HG03565 (cell line): ENCODE measurements at regions not wholly inside any gene's neighbourhood (a gene's known extent, or its start where the extent isn't known, plus 50 kb on each side); places are given as distances from the start of the nearest gene placed in this dataset.
"Not testable (repeated sequence)": the region's sequence is repeated elsewhere in the genome, so short reads cannot be mapped to it uniquely, and the experiment has no call there.

ENCODE experiments used
- ATAC-seq: cut with Tn5 transposase; IDR thresholded peaks from one replicate; pipeline ENCODE4 v1.9.1; 2021; ENCODE audit warnings: mild to moderate bottlenecking, moderate library complexity; ENCODE audit not compliant: unreplicated experiment

DNA sequence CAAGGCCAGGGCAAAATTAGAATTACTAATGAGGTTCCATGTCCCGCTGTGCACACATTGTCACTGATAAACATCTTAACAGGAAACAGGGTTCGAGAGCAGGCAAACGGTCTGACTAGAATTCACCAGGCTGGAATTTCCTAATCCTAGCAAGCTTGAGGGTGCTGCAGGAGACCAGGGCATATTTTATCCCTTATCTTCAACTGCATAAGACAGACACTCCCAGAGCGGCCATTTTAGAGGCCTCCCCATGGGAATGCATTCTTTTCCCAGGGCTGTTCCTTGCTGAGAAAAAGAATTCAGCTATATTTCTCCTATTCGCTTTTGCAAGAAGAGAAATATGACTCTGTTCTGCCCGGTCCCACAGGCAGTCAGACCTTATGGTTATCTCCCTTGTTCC, 282.5 kb upstream of the TACR3 start:
- ATAC-seq: not testable (repeated sequence)

DNA sequence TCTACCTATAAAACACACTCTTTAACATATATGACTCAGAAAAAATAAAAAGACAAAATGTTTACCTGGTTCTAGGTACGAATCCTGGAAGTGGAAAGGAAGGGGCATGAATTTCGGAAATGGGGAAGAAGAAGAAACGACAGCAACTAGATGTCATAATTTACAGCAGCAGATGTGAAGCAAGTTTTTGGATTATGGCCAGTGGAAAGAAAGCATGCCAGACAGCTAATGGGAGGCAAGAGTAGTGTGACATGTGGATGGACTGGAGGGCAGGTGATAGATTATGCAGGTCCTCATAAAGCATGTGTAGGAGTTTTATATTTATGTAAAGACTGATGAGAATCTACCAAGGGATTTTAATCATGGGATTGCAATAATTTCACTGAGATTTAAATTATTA, 279.0 kb upstream of the TACR3 start:
- no peak for ATAC-seq

DNA sequence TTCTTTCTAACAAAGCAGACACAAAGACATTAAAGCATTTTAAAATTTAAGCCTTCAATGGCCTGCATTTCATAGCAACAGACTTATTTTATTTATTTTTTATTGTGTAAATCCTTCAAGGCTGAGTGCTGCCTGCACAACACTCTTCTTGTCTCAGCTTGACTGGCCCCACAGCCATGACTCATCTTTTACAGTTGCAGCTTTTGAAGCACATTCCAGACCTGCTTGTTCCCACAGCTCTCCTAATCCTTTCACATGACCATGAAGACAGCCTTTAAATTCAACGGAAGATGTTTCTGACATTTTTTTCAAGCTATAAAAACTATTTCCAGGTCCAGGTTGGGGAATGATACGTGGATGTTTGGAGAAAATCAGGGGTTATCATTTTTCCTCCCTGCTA, 276.9 kb upstream of the TACR3 start:
- no peak for ATAC-seq

DNA sequence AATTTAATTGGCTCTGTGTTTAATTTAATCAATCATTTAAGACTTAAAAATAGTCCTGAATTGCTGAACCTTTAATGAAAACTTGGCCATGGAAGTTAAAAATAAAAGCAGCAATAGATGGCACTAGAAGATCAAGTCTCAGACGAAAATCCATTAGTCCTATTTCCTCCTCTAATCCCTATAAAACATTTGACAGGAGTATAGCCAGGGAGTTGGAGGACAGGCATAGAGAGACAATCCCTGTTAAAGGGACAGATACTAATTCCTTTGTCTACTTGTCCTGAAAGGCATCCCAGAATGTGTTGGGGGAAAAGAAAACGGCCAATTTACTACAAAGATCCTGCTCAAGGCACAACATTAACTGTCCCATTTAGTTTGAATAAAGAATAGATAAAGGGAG, 276.3 kb upstream of the TACR3 start:
- ATAC-seq: no peak

GRCh38 chr4:103994059-103994458, 274.3 kb upstream of the TACR3 start:
- no peak for ATAC-seq

- ATAC-seq: no peak
These were observed 262.7 kb upstream of the TACR3 start for GRCh38 chr4:103982454-103982853.

DNA sequence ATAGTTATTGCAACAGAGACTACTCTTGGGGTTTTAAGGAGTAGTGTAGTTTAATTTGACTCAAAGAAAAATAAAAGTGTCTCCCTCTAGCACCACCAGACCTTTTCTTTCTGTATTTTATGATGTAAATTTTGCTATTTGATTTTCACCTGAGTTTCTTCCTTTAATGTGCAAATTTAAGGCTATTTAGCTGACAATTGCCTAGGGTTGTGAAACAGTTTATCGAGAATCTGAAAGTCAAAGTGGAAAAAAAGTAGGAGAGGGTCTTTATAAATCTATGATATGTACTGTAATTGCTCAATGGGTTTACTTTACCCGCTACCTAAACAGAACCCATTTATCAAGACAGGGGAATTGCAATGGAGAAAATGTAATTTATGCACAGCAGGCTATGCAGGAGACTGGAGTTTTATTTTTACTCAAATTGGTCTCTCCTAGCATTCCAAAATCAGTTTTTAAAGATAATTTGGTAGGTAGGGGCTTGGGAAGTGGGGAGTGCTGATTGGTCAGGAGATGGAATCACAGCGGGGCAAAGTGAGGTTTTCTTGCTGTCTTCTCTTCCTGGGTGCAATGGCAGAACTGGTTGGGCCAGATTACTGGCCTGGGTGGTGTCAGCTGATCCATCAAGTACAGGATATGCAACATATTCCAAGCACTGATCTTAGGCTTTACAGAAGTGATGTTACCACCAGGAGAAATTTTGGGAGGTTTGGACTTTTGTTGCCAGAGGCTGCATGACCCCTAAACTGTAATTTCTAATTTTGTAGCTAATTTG, 228.6 kb upstream of the TACR3 start:
- no peak for ATAC-seq

- no peak for ATAC-seq
These were observed 227.8 kb upstream of the TACR3 start for GRCh38 chr4:103947617-103948016.

DNA sequence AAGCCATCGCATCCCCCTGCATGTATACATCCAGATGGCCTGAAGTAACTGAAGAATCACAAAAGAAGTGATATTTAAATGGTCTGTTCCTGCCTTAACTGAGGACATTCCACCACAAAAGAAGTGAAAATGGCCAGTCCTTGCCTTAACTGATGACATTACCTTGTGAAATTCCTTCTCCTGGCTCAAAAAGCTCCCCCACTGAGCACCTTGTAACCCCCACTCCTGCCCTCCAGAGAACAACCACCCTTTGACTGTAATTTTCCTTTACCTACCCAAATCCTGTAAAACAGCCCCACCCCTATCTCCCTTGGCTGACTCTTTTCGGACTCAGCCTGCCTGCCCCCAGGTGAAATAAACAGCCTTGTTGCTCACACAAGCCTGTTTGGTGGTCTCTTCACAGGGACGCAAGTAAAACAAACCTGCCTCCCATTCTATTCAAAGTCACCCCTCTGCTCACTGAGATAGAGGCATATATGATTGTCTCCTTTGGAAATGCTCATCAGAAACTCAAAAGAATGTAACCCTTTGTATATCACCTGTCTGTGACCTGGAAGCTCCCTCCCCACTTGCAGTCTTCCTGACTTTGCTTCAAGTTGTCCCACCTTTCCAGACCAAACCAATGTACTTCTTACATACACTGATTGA, 227.0 kb upstream of the TACR3 start:
- ATAC-seq: not testable (repeated sequence)

DNA sequence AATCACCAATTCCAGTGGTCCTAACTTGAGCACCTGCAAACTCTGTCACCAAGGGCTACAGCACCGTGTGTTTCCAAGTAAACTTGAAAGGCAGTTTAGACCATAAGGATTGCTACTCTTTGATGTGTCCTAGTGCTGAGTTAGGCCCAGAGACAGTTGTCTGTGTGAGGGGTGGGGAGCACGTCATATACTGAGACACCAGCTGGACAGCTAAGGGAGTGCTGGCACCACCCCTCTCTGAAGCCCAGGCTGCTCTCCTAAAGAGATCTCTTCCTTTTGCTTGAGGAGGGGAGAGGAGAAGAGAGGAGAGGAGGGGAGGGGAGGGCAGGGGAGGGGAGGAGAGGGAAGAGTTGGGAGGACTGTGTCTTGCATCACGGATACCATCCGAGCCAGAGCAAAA, 218.7 kb upstream of the TACR3 start:
- ATAC-seq: no peak

DNA sequence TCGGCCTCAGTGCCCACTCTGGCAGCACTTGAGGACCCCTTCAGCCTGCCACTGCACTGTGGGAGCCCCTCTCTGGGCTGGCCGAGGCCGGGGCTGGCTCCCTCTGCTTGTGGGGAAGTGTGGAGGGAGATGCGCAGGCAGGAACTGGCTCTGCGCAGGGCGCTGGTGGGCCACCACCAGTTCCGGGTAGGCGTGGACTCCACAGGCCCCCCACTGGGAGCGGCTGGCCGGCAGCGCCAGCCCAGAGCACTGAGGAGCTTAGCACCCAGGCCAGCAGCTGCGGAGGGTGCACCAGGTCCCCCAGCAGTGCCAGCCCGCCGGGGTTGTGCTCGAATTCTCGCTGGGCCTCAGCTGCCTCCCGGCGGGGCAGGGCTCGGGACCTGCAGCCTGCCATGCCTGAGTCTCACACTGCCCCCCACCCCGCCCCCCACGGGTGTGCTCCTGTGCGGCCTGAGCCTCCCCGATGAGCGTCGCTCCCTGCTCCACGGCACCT, 216.9 kb upstream of the TACR3 start:
- ATAC-seq: no peak

DNA sequence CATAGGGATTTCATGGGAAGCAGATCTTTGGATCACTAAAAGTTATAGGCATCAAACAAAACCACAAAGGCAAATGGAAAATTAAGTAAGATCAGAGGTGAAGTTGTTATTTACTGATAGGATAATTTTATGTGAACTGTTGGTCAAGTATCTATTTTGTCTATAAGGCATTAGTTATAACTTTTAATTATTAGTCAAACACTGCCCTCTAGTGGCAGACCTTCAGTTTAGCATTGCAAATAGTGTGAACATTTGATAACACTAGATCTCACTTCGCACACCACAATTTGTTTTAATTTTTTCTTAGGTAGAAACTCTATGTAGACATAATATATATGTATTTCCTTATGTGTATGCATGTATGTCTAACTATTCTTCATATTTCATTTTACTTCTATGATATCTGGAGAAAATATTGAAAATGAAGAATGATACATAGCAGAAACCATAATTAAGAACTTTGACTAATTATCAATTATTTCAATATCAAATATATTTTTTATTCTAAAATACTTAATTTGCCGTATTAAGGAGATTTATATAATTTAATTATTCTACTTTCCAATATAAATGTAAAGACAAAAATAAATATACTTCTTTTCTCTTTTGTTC, 214.5 kb upstream of the TACR3 start:
- ATAC-seq: peak; percentile 82

- ATAC-seq: no peak
These were observed 208.6 kb upstream of the TACR3 start for GRCh38 chr4:103928370-103928769.

GRCh38 chr4:103923551-103923950, 203.8 kb upstream of the TACR3 start:
- no peak for ATAC-seq

DNA sequence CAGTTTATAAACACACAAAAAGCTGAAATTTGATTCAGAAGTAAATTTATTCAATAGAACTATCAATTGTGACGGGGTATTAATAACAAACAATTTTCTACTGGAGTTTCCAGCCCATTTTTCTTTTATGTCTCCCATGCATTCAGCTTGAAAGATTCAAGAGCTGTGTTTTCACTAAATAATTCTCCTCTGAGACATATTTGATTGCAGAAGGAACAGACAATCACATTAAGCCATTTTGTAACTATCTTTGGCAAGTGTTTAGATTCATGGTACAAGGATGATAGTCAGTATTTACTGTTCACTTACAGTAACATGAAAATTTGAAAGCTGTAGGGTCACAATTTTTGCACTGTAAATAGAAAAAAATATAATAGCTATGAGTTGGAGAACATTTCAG, 198.4 kb upstream of the TACR3 start:
- ATAC-seq: no peak

DNA sequence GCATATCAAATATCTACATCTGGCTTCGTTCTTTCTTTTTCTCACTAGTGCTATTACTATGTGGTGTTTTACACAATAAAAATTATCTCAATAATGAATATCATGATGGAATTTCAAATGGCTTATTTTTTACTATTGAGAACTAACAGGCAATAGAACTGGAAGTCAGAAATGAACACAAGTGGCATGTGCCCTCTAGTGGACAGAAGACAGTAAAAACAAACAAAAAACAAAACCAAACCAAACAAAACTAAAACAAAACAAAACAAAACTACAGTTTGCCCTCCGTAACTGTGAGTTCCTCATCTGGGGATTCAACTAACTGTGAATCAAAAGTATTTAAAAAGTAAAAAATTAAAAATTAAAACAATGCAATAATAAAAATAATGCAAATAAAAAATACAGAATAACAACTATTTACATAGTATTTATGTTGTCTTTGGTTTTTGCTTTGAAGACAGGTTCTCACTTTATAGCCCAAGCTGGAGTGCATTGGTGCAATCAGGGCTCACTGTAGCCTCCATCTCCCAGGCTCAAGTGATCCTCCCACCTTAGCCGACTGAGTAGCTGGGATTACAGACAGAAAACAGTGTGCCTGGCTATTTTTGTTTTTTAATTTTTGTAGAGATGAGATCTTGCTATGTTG, 195.6 kb upstream of the TACR3 start:
- peak; percentile 95 for ATAC-seq

DNA sequence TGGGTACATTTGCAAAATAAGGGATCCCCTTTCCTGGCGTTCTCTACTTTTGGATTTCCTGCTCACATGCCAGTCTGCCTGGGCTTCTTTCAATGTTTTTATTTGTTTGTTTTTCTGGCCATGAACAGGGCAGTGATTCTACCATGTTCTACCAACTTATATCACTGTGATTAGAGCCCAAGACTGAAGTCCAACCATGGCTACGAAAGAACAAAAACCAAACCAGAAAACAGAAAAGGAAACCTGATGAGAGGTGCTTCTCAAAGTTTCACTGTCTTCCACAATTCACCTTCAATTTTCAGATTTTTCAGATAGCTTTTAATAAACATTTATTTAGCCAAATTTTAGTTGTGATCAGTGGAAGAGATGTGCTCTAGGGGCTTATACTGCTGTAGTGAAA, 187.6 kb upstream of the TACR3 start:
- no peak for ATAC-seq

GRCh38 chr4:103904123-103904522, 184.3 kb upstream of the TACR3 start:
- ATAC-seq: no peak

- ATAC-seq: no peak
These were observed 182.9 kb upstream of the TACR3 start for GRCh38 chr4:103902730-103903129.

DNA sequence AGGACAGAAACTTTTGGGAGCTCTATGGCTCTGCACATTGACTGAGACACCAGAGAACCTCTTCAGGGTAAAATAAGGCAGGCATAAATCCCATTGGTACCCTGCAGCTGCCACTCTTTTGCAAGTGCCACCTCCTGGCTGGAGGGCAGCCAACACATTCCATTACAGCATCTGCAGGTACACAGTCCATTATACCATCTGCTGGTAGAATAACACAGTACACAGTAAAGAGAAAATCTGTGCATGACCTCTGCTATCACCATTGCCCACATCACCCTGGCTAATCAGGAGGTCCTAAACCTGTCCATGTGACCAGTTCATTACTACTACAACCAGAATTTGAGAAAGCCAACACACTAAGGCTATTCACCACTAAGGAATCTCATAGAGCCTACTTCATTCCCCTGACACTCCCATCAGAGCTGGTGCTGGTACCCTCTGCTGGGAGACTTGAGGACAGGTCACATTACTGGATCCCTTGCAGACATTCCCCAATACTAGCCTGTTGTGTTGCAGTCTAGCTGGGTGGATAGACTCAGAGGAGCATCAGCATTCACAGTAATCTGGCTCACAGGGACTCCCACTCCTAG, 176.2 kb upstream of the TACR3 start:
- no peak for ATAC-seq

- ATAC-seq: no peak
These were observed 172.8 kb upstream of the TACR3 start for GRCh38 chr4:103892586-103892985.
